HEK293T (cell line): ENCODE measurements at regions not wholly inside any gene's neighbourhood (a gene's known extent, or its start where the extent isn't known, plus 50 kb on each side); places are given as distances from the start of the nearest gene placed in this dataset.

Experiments used
- ARNT ChIP-seq: fragments of 450-650 bp; IDR thresholded peaks from 2 replicates; pipeline ENCODE4 v1.6.1; 2017; ENCODE audit warnings: mild to moderate bottlenecking
- ELF4 ChIP-seq: fragments of 450-650 bp; IDR thresholded peaks from 2 replicates; pipeline ENCODE4 v1.6.1; 2017; ENCODE audit warnings: antibody characterized with exemption
- FOXA1 ChIP-seq: fragments of 450-650 bp; IDR thresholded peaks from 2 replicates; pipeline ENCODE4 v1.6.1; 2016; ENCODE audit warnings: mild to moderate bottlenecking
- FOXK2 ChIP-seq: fragments of 450-650 bp; IDR thresholded peaks from 2 replicates; pipeline ENCODE4 v1.6.1; 2016; ENCODE audit warnings: mild to moderate bottlenecking
- HDGF ChIP-seq: fragments of 450-650 bp; IDR thresholded peaks from 2 replicates; pipeline ENCODE4 v1.6.1; 2017; ENCODE audit warnings: antibody characterized with exemption, borderline replicate concordance
- NFRKB ChIP-seq: fragments of 450-650 bp; IDR thresholded peaks from 2 replicates; pipeline ENCODE4 v1.6.1; 2016; ENCODE audit warnings: mild to moderate bottlenecking, moderate library complexity
- SP1 ChIP-seq: fragments of 450-650 bp; IDR thresholded peaks from 2 replicates; pipeline ENCODE4 v1.6.1; 2017
- TARDBP ChIP-seq: fragments of 450-650 bp; IDR thresholded peaks from 2 replicates; pipeline ENCODE4 v1.6.1; 2016
- ZNF384 ChIP-seq: fragments of 450-650 bp; IDR thresholded peaks from 2 replicates; pipeline ENCODE4 v1.6.1; 2016
- TF ChIP-seq, protein P1 (sequence below): fragments of 450-650 bp; IDR thresholded peaks from 2 replicates; pipeline ENCODE4 v1.6.1; 2016

DNA sequence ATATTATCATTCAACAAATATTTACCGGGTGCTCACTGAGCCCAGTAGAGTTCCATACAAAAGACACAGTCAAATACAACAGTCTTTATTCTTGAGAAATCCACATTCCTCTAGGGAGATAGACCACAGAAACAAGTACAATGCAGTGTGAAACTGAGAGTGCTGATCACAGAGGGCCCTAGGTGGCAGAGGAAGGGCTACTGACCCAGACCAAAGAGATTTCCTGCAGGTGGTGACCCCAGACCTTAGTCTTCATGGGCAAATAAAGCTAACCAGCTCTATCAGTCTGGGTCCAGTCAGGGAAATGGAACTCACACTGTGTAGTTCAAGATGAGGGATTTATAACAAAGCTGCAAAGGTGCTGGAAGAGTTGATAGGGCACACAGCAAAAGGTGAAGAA, 110.4 kb upstream of the SLC27A6 start:
- TF ChIP-seq FOXK2, result no peak
- no peak for TF ChIP-seq HDGF
- no peak for TF ChIP-seq NFRKB
- no peak for TF ChIP-seq ELF4
- TF ChIP-seq TARDBP, result no peak
- no peak for TF ChIP-seq SP1
- no peak for TF ChIP-seq ARNT
- TF ChIP-seq FOXA1, result no peak
- TF ChIP-seq ZNF384, result no peak
- TF ChIP-seq, protein P1, sequence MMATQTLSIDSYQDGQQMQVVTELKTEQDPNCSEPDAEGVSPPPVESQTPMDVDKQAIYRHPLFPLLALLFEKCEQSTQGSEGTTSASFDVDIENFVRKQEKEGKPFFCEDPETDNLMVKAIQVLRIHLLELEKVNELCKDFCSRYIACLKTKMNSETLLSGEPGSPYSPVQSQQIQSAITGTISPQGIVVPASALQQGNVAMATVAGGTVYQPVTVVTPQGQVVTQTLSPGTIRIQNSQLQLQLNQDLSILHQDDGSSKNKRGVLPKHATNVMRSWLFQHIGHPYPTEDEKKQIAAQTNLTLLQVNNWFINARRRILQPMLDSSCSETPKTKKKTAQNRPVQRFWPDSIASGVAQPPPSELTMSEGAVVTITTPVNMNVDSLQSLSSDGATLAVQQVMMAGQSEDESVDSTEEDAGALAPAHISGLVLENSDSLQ, result no peak
